ENCODE measurements at regions not wholly inside any gene's neighbourhood (a gene's known extent, or its start where the extent isn't known, plus 50 kb on each side); places are given as distances from the start of the nearest gene placed in this dataset.
"Not testable (repeated sequence)": the region's sequence is repeated elsewhere in the genome, so short reads cannot be mapped to it uniquely, and the experiment has no call there.

- not testable (repeated sequence) for TF ChIP-seq CTCF (IDR thresholded peaks at IDR 0.05 in 2 of 3, conservative IDR thresholded peaks at IDR 0.05 in 1 of 3; ENCODE audit: control insufficient read depth in 2 of 3, extremely low read depth in 1 of 3, insufficient read depth in 1 of 3, low read depth in 3 of 3, low read length in 3 of 3); RAD21 (IDR thresholded peaks at IDR 0.05; ENCODE audit: insufficient read depth, low read depth, low read length)
These were observed 2125.7 kb downstream of the PCDH9 start for GRCh38 chr13:65104436-65104835.
